Muscle of arm (tissue), 1 donor: ENCODE measurements at regions not wholly inside any gene's neighbourhood (a gene's known extent, or its start where the extent isn't known, plus 50 kb on each side); places are given as distances from the start of the nearest gene placed in this dataset.
"Not testable (repeated sequence)": the region's sequence is repeated elsewhere in the genome, so short reads cannot be mapped to it uniquely, and the experiment has no call there.

Experiments used
- DNase-seq: peaks from one replicate; pipeline ENCODE4 v3.0.0-alpha.2; 2013

DNA sequence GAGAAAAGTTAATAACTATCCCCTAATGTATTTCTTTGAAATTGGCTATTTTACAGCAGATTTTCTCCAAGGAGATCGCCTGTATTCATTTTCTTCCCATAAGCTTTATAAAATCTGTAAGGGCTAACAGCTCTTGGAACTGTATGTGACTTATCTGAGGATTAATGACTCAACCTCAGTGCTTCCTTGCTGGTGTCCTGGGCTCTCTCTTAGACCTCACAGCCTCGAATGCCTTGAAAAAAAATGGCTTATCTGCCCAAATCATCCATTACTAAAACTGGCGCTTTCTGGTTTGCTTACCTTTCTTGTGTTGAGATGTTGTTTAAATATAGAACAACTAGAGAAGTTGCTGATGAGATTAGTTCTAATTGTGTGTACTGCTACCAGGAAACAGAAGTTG lies 713.6 kb downstream of the SLC4A3 start:
- no peak for DNase-seq

GRCh38 chr2:220346919-220347318 lies 719.5 kb downstream of the SLC4A3 start:
- DNase-seq, result no peak

DNA sequence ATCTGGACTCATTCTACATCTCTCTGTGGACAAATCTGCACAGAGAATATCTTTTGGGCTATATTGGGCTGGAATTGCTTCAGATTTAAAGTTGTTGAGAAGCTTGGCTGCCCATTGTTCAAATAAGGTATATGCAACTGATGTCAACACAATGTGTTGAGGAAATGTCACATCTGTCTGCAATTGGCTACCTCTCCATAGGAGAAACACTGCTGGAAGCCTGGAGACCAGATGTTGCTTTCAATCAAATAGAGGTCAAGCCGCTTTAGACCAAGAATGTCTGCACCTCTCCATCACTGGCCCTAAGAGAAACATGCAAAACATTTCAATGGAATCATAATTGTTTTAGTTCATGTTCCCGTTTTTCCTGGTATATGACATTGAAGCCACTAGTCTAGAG lies 720.2 kb downstream of the SLC4A3 start:
- DNase-seq, result peak; percentile 54

DNA sequence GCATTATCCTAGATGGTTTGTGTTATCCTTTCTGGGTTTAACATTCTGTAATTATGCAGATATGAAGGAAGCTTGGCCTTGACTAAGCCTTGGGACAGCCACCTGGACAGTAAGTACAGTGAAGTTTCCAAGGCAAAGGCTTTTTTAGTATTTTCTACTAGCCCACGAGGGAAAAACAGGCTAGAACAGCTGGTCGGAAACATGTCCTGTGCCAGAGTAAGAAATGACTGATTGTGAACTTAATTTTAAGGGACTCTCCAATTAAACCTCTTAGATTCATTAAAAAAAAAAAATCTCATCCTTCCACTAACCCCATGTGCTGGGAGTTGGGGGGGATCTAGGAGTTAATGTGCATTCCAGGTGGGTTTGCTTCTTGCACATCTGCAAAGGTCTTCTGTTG lies 720.8 kb downstream of the SLC4A3 start:
- DNase-seq, result peak; percentile 75

DNA sequence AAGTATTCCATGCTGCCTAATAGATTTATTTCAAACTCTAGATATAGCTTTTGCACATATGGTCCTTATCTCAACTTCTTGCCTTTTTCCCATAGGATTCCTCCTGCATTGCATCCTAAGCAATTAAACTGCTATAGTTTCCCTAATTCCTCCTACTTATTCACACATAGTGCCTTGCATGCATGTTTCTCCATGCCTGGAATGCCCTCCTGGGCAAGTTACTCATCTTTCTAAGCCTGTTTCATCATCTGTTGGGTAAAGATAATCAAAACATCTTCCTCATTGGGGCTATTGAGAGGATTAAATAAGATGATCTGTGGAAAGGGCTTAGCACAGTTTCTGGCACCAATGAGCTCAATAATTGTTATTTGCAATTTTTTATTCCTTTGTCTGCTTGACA lies 726.5 kb downstream of the SLC4A3 start:
- no peak for DNase-seq

DNA sequence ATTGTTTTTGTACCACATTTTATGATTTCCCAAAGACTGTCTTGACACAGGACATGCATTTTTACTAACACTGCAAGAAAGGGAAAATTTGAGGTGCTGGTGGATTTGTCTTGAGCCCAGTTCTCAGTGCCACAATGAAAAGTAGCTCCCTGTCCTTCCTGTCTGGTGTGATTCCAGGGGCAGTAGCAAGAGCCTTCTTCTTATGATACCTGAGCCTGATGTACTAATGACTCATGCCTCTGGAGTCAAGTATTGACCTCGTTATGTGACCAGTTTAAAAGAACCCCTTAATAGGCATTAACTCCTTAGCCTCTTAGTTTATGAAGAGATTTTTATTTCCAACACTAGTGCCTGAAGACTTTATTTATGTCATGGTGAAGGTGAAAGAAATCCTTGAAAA lies 728.6 kb downstream of the SLC4A3 start:
- no peak for DNase-seq

- DNase-seq, result no peak
Measured at GRCh38 chr2:220365023-220365422, 737.6 kb downstream of the SLC4A3 start.

DNA sequence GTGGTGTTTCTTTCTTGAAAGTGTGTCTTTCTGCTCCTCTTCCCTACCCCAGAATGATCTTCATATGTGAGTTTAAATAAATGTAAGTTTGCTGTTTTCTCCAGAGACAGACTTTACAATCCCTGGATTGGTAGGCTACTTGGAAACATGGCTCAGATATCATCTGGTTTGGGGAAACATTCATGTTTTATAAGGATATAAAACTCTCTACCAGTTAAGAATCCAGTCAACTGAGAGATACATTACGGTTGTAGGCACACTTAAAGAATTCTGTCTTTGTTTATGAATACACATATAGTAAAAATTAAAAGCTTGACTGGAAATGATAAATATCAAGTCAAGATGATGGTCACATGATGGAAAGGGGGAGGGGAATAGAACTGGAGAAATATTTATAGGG lies 739.3 kb downstream of the SLC4A3 start:
- DNase-seq, result no peak

GRCh38 chr2:220370764-220371163 lies 743.3 kb downstream of the SLC4A3 start:
- no peak for DNase-seq

DNA sequence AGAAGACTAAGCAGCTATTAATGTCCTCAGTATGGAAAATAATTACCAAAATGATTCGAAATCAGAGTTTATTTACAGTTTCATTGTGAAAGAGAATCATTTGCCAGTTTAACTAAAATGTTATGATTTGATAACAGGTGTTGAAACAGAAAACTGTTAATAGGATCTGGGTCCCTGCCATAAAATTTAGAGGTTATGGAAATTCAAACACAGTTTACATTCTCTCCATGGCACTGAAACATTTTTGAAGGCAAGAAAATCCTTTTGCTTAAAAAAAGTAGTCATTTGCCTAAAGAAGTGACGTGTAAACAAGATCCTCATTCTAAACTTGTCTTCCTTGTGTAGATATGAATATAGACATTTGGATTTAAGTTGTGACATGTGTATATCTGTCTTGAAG lies 743.8 kb downstream of the SLC4A3 start:
- DNase-seq, result no peak

GRCh38 chr2:220373878-220374277 lies 746.4 kb downstream of the SLC4A3 start:
- no peak for DNase-seq

- DNase-seq, result no peak
Measured at GRCh38 chr2:220374282-220374681, 746.9 kb downstream of the SLC4A3 start.

DNA sequence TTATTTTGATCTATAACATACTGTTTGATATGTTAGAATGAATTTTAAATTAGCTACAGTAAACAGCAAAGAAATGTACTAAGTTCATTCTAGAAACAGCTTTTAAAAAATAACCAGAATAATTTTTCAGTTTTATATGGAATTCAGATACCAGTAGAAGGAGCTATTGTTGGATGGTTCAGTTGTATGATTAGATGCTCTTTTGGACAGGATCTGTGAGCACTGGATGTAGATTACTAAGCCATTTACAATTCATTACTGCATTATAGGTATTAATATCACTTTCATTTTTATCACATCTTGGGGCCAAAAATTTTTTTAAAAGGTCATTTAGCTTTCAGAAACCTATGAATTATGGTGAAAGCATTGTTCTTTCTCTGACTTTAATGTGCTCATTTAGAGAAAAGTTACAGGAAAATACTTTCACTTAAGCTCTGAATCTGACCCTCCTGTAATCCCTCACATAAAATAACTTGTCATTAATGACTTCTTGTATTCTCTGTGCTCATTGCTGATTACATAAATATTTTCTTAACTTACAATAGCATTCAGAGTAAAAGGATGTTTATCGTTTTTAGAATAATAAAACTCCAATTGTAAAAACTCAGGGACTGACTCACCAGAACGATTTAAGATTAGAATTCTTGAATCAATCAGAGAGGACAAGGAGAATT lies 750.2 kb downstream of the SLC4A3 start:
- DNase-seq, result peak; percentile 10

DNA sequence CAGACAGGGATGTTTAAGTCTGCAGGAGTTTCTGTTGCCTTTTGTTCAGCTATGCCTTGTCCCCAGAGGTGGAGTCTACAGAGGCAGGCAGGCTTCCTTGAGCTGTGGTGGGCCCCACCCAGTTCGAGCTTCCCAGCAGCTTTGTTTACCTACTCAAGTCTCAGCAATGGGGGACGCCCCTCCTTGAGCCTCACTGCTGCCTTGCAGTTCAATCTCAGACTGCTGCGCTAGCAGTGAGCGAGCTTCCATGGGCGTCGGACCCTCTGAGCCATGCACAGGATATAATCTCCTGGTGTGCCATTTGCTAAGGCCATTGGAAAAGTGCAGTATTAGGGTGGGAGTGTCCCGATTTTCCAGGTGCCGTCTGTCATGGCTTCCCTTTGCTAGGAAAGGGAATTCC lies 760.3 kb downstream of the SLC4A3 start:
- DNase-seq, result not testable (repeated sequence)

- DNase-seq, result no peak
Measured at GRCh38 chr2:220393711-220394110, 766.3 kb downstream of the SLC4A3 start.

- no peak for DNase-seq
Measured at GRCh38 chr2:220394433-220394832, 767.0 kb downstream of the SLC4A3 start.

- no peak for DNase-seq
Measured at GRCh38 chr2:220396287-220396686, 768.9 kb downstream of the SLC4A3 start.

DNA sequence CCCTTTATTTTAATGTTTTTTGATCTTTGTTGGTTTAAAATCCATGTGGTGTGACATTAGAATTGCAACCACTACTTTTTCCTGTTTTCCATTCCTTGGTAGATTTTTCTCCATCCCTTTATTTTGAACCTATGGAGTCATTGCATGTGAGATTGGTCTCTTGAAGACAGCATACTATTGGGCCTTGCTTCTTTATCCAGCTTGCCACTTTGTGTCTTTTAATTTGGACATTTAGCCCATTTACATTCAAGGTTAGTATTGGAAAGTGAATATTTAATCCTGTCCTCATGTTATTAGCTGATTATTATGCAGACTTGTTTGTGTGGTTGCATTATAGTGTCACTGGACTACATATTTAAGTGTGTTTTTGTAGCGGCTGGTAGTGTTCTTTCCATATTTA lies 782.9 kb downstream of the SLC4A3 start:
- no peak for DNase-seq

GRCh38 chr2:220417503-220417902 lies 790.1 kb downstream of the SLC4A3 start:
- no peak for DNase-seq

GRCh38 chr2:220419647-220420046 lies 792.2 kb downstream of the SLC4A3 start:
- DNase-seq, result no peak

GRCh38 chr2:220420820-220421219 lies 793.4 kb downstream of the SLC4A3 start:
- no peak for DNase-seq

DNA sequence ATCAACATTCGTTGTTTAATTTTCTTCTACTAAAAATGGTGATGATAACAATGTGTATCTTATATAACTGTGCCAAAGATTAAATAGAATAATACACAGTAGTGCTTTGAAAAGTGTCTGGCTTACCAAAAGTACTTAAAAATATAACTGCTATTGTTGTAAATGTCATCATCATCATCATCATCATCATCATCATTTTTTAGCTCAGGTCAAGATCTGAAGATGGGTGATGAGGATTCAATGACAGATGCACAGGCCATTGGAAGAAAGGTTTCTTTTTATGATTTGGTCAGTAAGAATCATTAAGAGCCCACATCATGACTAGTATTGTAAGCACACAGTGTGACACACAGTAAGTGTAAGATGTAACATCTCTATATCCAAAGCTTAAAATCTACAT lies 795.2 kb downstream of the SLC4A3 start:
- DNase-seq, result no peak

GRCh38 chr2:220424561-220424960 lies 797.1 kb downstream of the SLC4A3 start:
- no peak for DNase-seq

DNA sequence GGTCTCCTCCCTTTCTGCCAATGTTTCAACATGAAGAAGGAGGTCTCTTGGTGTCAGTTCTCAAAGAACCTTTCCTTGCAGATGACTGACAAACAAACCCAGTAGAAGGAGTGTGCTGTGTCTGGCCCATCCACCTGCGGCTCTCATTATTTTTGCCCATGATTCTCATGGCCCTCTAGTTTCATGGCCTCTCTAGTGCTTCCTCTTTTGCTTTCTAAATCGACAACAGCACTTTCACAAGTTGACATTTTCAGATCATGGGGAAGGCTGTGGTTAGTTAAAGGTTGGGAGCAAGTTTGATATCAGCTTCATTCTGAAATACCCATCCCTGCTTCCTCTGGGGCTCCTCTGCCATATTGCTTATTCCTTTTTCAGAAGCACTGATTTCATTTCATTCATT lies 805.2 kb downstream of the SLC4A3 start:
- DNase-seq, result no peak

GRCh38 chr2:220433131-220433530 lies 805.7 kb downstream of the SLC4A3 start:
- no peak for DNase-seq
